GM12892 (cell line): ENCODE measurements at regions not wholly inside any gene's neighbourhood (a gene's known extent, or its start where the extent isn't known, plus 50 kb on each side); places are given as distances from the start of the nearest gene placed in this dataset.

Experiments used
- POLR2A ChIP-seq: IDR thresholded peaks from 2 replicates; pipeline ENCODE4 v1.6.1; 2011; ENCODE audit warnings: low read depth, low read length, control low read depth
- POLR2AphosphoS5 ChIP-seq: IDR thresholded peaks from 2 replicates; pipeline ENCODE4 v1.6.1; 2011; ENCODE audit warnings: low read depth, low read length, control low read depth

DNA sequence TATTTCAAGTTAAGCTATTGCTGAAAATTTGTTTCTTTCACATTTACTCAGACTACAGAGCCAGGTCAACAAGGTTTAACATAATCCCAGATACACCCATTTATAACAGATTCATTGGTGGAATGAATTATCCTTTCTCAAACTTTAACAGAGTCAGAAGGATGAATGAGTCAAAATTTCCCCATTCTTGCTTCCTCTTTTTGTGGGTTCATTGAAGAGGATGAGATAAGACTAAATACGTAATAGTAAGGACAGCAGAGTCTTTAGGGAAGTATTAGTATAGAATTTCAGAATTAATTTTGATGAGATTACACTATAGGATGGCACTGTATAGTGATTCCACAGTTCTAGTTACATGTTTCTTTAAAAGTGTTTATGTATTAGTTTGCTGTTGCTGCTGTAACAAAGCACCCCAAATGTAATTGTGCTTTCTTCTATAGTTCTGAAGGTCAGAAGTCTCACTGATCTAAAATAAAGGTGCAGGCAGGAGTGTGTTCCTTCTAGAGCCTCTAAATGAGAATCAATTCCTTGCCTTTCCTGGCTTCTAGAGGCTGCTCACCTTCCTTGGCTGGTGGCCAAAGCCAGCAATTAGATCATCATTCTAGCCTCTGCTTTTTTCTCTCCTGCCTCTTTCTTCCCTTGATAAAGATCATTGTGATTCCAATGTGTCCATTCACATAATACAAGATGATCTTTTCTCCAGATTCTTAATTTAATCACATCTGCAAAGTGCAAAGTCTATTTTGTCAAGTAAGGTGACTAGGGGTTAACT, 309.3 kb upstream of the PIK3C3 start:
- TF ChIP-seq POLR2A (no peak), POLR2AphosphoS5 (no peak)
